GM12864 (cell line): ENCODE measurements at regions not wholly inside any gene's neighbourhood (a gene's known extent, or its start where the extent isn't known, plus 50 kb on each side); places are given as distances from the start of the nearest gene placed in this dataset.

Experiments used
- DNase-seq: peaks from one replicate; pipeline ENCODE4 v3.0.0-alpha.2; 2011; ENCODE audit warnings: low read depth
- H3K4me3 ChIP-seq: 2 replicates; pipeline ENCODE4 v1.5.1; 2011; ENCODE audit warnings: mild to moderate bottlenecking, low read depth, low read length, control low read depth
- TF ChIP-seq, protein P1 (sequence below): IDR thresholded peaks from 2 replicates; pipeline ENCODE4 v1.5.1; 2011; ENCODE audit warnings: low read depth, mild to moderate bottlenecking, moderate library complexity, low read length, control low read depth, inconsistent platforms; ENCODE audit errors: missing control alignments

GRCh38 chr2:2932189-2932588 lies 445.4 kb downstream of the EIPR1 start:
- no peak for DNase-seq
- TF ChIP-seq, protein P1, sequence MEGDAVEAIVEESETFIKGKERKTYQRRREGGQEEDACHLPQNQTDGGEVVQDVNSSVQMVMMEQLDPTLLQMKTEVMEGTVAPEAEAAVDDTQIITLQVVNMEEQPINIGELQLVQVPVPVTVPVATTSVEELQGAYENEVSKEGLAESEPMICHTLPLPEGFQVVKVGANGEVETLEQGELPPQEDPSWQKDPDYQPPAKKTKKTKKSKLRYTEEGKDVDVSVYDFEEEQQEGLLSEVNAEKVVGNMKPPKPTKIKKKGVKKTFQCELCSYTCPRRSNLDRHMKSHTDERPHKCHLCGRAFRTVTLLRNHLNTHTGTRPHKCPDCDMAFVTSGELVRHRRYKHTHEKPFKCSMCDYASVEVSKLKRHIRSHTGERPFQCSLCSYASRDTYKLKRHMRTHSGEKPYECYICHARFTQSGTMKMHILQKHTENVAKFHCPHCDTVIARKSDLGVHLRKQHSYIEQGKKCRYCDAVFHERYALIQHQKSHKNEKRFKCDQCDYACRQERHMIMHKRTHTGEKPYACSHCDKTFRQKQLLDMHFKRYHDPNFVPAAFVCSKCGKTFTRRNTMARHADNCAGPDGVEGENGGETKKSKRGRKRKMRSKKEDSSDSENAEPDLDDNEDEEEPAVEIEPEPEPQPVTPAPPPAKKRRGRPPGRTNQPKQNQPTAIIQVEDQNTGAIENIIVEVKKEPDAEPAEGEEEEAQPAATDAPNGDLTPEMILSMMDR: no peak
- H3K4me3 ChIP-seq: no peak overlapping the region

GRCh38 chr2:2931318-2932075 lies 446.1 kb downstream of the EIPR1 start:
- TF ChIP-seq, protein P1: no peak
- no peak overlapping the region for H3K4me3 ChIP-seq
- no peak for DNase-seq

- H3K4me3 ChIP-seq: no peak overlapping the region
- no peak for DNase-seq
- TF ChIP-seq, protein P1: no peak
Observed at GRCh38 chr2:2930841-2931240, 446.8 kb downstream of the EIPR1 start.

- TF ChIP-seq, protein P1: no peak
- H3K4me3 ChIP-seq: no peak overlapping the region
- DNase-seq: no peak
Observed at GRCh38 chr2:2926858-2927175, 450.8 kb downstream of the EIPR1 start.

DNA sequence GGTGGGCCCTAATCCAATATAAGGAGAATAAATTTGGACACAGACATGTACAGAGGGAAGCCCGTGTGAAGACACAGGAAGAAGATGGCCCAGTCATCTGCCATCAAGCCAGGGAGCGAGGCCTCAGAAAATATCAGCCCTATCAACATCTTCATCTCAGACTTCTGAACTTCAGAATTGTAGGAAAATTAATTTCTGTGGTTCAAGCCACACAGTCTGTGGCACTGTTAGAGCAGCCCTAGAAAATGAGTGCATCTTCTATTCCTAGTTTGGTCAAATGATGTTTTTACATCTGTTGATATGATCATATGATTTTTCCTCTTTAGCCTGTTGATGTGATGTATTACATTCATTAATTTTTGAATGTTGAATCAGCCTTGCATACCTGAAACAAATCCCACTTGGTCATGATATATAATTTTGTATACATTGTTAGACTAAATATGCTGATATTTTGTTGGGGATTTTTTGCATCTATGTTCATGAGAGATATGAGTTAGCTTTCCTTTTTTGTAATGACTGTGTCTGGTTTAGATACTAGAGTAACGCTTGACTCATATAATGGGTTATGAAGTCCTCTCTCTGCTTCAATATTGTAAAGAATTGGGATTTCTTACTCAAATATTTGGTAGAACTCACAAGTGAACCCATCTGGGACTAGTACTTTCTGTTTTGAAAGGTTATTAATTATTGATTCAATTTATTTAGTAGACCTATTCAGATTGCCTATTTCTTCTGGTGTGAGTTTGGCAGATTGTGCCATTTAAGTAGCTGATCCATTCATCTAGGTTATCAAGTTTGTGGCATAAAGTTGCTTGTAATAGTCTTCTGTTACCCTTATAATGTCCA lies 451.4 kb downstream of the EIPR1 start:
- no peak for DNase-seq
- H3K4me3 ChIP-seq: no peak overlapping the region
- TF ChIP-seq, protein P1: no peak

DNA sequence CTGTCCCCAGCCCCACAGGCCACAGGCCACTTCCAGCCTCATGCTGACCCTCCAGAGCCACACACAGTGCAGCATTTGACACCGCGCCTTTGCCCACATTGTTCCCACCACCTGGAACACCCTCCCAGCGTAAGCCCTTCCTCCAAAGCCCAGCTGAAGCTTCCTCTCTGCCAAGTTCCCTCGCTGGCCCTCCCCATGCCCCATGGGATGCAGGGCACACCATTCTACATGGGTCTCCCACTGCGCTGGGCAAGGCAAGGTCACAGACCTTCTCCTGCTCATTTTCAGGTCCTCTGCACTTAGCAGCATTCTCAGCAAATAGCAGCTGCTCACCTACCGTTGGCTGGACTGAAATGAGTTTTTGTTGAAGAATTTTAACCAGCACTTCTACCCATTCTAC lies 455.5 kb downstream of the EIPR1 start:
- no peak for DNase-seq
- TF ChIP-seq, protein P1: no peak
- H3K4me3 ChIP-seq: no peak overlapping the region
